Progenitor cell of endocrine pancreas (in vitro differentiated cells): ENCODE measurements at regions not wholly inside any gene's neighbourhood (a gene's known extent, or its start where the extent isn't known, plus 50 kb on each side); places are given as distances from the start of the nearest gene placed in this dataset.
"Not testable (repeated sequence)": the region's sequence is repeated elsewhere in the genome, so short reads cannot be mapped to it uniquely, and the experiment has no call there.

Source experiments
- DNase-seq: peaks from one replicate; pipeline ENCODE4 v3.0.0; 2021; ENCODE audit warnings: low spot score; ENCODE audit not compliant: unreplicated experiment
- H3K27ac Mint-ChIP-seq: 2 replicates; pipeline ENCODE4 v1.8.0; 2021; ENCODE audit warnings: mild to moderate bottlenecking, moderate library complexity, mixed read lengths
- H3K27me3 Mint-ChIP-seq: 2 replicates; pipeline ENCODE4 v1.8.0; 2021; ENCODE audit warnings: mixed read lengths
- H3K36me3 Mint-ChIP-seq: 2 replicates; pipeline ENCODE4 v1.8.0; 2022; ENCODE audit warnings: mixed read lengths; ENCODE audit not compliant: insufficient read depth
- H3K4me1 Mint-ChIP-seq: 2 replicates; pipeline ENCODE4 v1.8.0; 2021; ENCODE audit warnings: low read depth, mixed read lengths
- H3K4me3 Mint-ChIP-seq: 2 replicates; pipeline ENCODE4 v1.8.0; 2021; ENCODE audit warnings: low read depth, mild to moderate bottlenecking, moderate library complexity, mixed read lengths
- H3K9me3 Mint-ChIP-seq: 2 replicates; pipeline ENCODE4 v1.8.0; 2021; ENCODE audit warnings: low read depth, mixed read lengths
- CTCF ChIP-seq: fragments of 200-600 bp; sonication (generic); IDR thresholded peaks from one replicate; pipeline ENCODE4 v1.5.0; 2021; ENCODE audit warnings: antibody characterized with exemption, mild to moderate bottlenecking; ENCODE audit not compliant: unreplicated experiment

GRCh38 chr3:36175916-36176461, 204.3 kb upstream of the STAC start:
- Mint-ChIP-seq H3K4me1 (peaks cover 5% of the 10 kb centered on the region), H3K27ac (no peak overlapping the region), H3K36me3 (no peaks in the 10 kb centered on the region), H3K9me3 (no peaks in the 10 kb centered on the region), H3K4me3 (no peak overlapping the region), H3K27me3 (peaks cover 2% of the 10 kb centered on the region)
- no peak for TF ChIP-seq CTCF
- no peak for DNase-seq

- DNase-seq, result no peak
- no peaks in the 10 kb centered on the region for H3K9me3 Mint-ChIP-seq
- H3K4me1 Mint-ChIP-seq, result peaks cover 5% of the 10 kb centered on the region
- no peak overlapping the region for H3K4me3 Mint-ChIP-seq
- no peak overlapping the region for H3K27ac Mint-ChIP-seq
- no peak for TF ChIP-seq CTCF
- no peaks in the 10 kb centered on the region for H3K27me3 Mint-ChIP-seq
- H3K36me3 Mint-ChIP-seq, result no peaks in the 10 kb centered on the region
Observed at GRCh38 chr3:36178018-36178417, 202.3 kb upstream of the STAC start.

- H3K36me3 Mint-ChIP-seq, result no peaks in the 10 kb centered on the region
- no peaks in the 10 kb centered on the region for H3K27me3 Mint-ChIP-seq
- TF ChIP-seq CTCF, result no peak
- H3K9me3 Mint-ChIP-seq, result no peaks in the 10 kb centered on the region
- DNase-seq, result no peak
- no peak overlapping the region for H3K4me3 Mint-ChIP-seq
- no peak overlapping the region for H3K27ac Mint-ChIP-seq
- peaks cover 5% of the 10 kb centered on the region for H3K4me1 Mint-ChIP-seq
Observed at GRCh38 chr3:36182024-36182423, 198.3 kb upstream of the STAC start.

- not testable (repeated sequence) for DNase-seq, H3K36me3 Mint-ChIP-seq, H3K27me3 Mint-ChIP-seq, H3K4me1 Mint-ChIP-seq, H3K4me3 Mint-ChIP-seq, H3K27ac Mint-ChIP-seq
- peaks cover 10% of the 10 kb centered on the region for H3K9me3 Mint-ChIP-seq
Observed at GRCh38 chr3:36187197-36187596, 193.1 kb upstream of the STAC start.

GRCh38 chr3:36192901-36193300, 187.4 kb upstream of the STAC start:
- no peak for TF ChIP-seq CTCF
- Mint-ChIP-seq H3K9me3 (peaks cover 8% of the 10 kb centered on the region), H3K27ac (no peak overlapping the region), H3K4me1 (no peaks in the 10 kb centered on the region), H3K4me3 (no peak overlapping the region), H3K27me3 (peaks cover 3% of the 10 kb centered on the region), H3K36me3 (no peaks in the 10 kb centered on the region)
- no peak for DNase-seq

GRCh38 chr3:36193448-36193847, 186.9 kb upstream of the STAC start:
- Mint-ChIP-seq H3K27me3 (peaks cover 3% of the 10 kb centered on the region), H3K9me3 (peaks cover 7% of the 10 kb centered on the region), H3K36me3 (no peaks in the 10 kb centered on the region)

More at GRCh38 chr3:36193448-36193847, 186.9 kb upstream of the STAC start:
- no peak for DNase-seq
- Mint-ChIP-seq H3K27ac (no peak overlapping the region), H3K4me1 (no peaks in the 10 kb centered on the region), H3K4me3 (no peak overlapping the region)
- TF ChIP-seq CTCF, result no peak
